ENCODE measurements at regions not wholly inside any gene's neighbourhood (a gene's known extent, or its start where the extent isn't known, plus 50 kb on each side); places are given as distances from the start of the nearest gene placed in this dataset.

DNA sequence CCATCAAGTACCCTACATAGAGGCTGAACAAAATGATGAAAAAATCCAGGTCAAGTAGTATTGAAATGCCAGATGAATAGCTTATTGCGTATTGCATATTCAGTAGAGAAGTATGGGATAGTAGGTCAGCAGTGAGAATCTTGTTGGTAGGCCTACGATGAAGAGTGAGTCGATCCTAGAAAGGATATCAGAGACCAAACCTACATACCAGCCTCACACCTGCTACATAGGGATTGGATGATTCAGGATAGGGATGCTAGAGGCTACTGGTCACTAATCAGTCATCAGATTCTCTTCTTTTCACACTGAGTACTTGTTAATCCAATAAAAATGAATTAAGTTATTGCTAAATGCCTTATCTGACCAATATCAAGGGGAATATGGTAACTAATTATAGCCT, 274.5 kb downstream of the DSEL start:
- no peak for TF ChIP-seq ZNF610 (tag by site-specific recombination; IDR thresholded peaks at IDR 0.05; ENCODE audit: borderline replicate concordance)
- TF ChIP-seq ZNF558 (tag by site-specific recombination; IDR thresholded peaks at IDR 0.05), result no peak
- TF ChIP-seq, protein P1, sequence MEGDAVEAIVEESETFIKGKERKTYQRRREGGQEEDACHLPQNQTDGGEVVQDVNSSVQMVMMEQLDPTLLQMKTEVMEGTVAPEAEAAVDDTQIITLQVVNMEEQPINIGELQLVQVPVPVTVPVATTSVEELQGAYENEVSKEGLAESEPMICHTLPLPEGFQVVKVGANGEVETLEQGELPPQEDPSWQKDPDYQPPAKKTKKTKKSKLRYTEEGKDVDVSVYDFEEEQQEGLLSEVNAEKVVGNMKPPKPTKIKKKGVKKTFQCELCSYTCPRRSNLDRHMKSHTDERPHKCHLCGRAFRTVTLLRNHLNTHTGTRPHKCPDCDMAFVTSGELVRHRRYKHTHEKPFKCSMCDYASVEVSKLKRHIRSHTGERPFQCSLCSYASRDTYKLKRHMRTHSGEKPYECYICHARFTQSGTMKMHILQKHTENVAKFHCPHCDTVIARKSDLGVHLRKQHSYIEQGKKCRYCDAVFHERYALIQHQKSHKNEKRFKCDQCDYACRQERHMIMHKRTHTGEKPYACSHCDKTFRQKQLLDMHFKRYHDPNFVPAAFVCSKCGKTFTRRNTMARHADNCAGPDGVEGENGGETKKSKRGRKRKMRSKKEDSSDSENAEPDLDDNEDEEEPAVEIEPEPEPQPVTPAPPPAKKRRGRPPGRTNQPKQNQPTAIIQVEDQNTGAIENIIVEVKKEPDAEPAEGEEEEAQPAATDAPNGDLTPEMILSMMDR (tag by site-specific recombination; IDR thresholded peaks at IDR 0.05), result no peak
- no peak for TF ChIP-seq ZBTB8A (tag by site-specific recombination; IDR thresholded peaks at IDR 0.05)
- TF ChIP-seq, protein P2, sequence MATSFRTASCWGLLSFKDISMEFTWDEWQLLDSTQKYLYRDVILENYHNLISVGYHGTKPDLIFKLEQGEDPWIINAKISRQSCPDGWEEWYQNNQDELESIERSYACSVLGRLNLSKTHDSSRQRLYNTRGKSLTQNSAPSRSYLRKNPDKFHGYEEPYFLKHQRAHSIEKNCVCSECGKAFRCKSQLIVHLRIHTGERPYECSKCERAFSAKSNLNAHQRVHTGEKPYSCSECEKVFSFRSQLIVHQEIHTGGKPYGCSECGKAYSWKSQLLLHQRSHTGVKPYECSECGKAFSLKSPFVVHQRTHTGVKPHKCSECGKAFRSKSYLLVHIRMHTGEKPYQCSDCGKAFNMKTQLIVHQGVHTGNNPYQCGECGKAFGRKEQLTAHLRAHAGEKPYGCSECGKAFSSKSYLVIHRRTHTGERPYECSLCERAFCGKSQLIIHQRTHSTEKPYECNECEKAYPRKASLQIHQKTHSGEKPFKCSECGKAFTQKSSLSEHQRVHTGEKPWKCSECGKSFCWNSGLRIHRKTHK (tag by site-specific recombination; IDR thresholded peaks at IDR 0.05), result no peak
- TF ChIP-seq ZFP3 (tag by site-specific recombination; IDR thresholded peaks at IDR 0.05; ENCODE audit: low read depth), result no peak
- no peak for TF ChIP-seq ZNF426 (tag by site-specific recombination; IDR thresholded peaks at IDR 0.05)
- TF ChIP-seq ZFP37 (tag by site-specific recombination; IDR thresholded peaks at IDR 0.05), result no peak
- TF ChIP-seq ZFP41 (tag by site-specific recombination; IDR thresholded peaks at IDR 0.05; ENCODE audit: borderline replicate concordance), result no peak
- TF ChIP-seq ZNF777 (tag by site-specific recombination; IDR thresholded peaks at IDR 0.05; ENCODE audit: borderline replicate concordance), result no peak
- no peak for TF ChIP-seq ZBTB1 (tag by site-specific recombination; IDR thresholded peaks at IDR 0.05)
- no peak for TF ChIP-seq ZNF654 (tag by site-specific recombination; IDR thresholded peaks at IDR 0.05; ENCODE audit: low read depth)
- TF ChIP-seq ZBTB7A (tag by site-specific recombination; IDR thresholded peaks at IDR 0.05; ENCODE audit: low read depth), result no peak
- no peak for TF ChIP-seq ZBTB26 (tag by site-specific recombination; optimal IDR thresholded peaks at IDR 0.05)
